Right lobe of liver (tissue), 6 donors: ENCODE measurements at regions not wholly inside any gene's neighbourhood (a gene's known extent, or its start where the extent isn't known, plus 50 kb on each side); places are given as distances from the start of the nearest gene placed in this dataset.

Experiments used
- ATAC-seq, 4 donors: fragments of 200-7000 bp; cut with Tn5 transposase; one replicate each; pipeline ENCODE4 v1.9.1; 2020; ENCODE audit warnings: mild to moderate bottlenecking in 4 of 4, moderate library complexity in 4 of 4
- DNase-seq, 3 donors: peaks; one replicate each; pipeline ENCODE4 v3.0.0-alpha.2; 2020
- H3K27ac ChIP-seq, 3 donors: fragments of 200-600 bp; one replicate each; pipeline ENCODE4 v1.8.0; 2022
- H3K27me3 ChIP-seq, 2 donors: fragments of 200-600 bp; one replicate each; pipeline ENCODE4 v1.8.0; 2022
- H3K36me3 ChIP-seq, 4 donors: fragments of 200-600 bp; sonication (generic) in 1 of 4; one replicate each; pipeline versions ENCODE4 v1.5.1 to v1.8.0; 2017 to 2022; ENCODE audit warnings: control low read depth in 1 of 4
- H3K4me1 ChIP-seq, 4 donors: fragments of 200-600 bp; sonication (generic) in 1 of 4; one replicate each; pipeline versions ENCODE4 v1.5.1 to v1.8.0; 2017 to 2022; ENCODE audit warnings: control low read depth in 1 of 4
- H3K4me3 ChIP-seq, 3 donors: fragments of 200-600 bp; one replicate each; pipeline ENCODE4 v1.8.0; 2022
- H3K9me3 ChIP-seq, 4 donors: fragments of 200-600 bp; sonication (generic) in 1 of 4; one replicate each; pipeline versions ENCODE4 v1.5.1 to v1.8.0; 2017 to 2022; ENCODE audit warnings: control low read depth in 1 of 4
- CTCF ChIP-seq, 4 donors: fragments of 200-600 bp in 3 of 4; fragments of 450-650 bp in 1 of 4; IDR thresholded peaks; one replicate each; pipeline versions ENCODE4 v1.5.1 to v1.8.0; 2016 to 2022; ENCODE audit warnings: antibody characterized with exemption in 4 of 4, mild to moderate bottlenecking in 2 of 4
- POLR2A ChIP-seq: fragments of 450-650 bp; IDR thresholded peaks from one replicate; pipeline ENCODE4 v1.6.1; 2017; ENCODE audit warnings: antibody characterized with exemption, mild to moderate bottlenecking
- WGBS: methylation state at CpG from one replicate; pipeline ENCODE4 v1.1.6; 2018; ENCODE audit warnings: low coverage, low lambda C conversion rate; ENCODE audit not compliant: insufficient coverage; ENCODE audit errors: missing lambda C conversion rate; 5-methylcytosine and 5-hydroxymethylcytosine counted together
- intact Hi-C, 2 donors: fragments of 100-400 bp; cut with DNase I; formaldehyde crosslinking; loops; one replicate each; pipeline versions ENCODE4 v1.11.2 to v1.14.1; 2022
- donor health status: DM: no; HTN: yes; CAD: no.
- donor health status: DM: no; HTN: no; CAD: no.
- donor health status: DM: no; HTN: no; CAD: no.
- donor health status: DM: no; HTN: yes; CAD: no.
- donor health status: DM: no; HTN: yes; CAD: no.

GRCh38 chr12:89087149-89087825 is 265.0 kb downstream of the DUSP6 start:
- ATAC-seq: peak; percentile 60 to 86 (median 80)

GRCh38 chr12:89085421-89085820 is 266.9 kb downstream of the DUSP6 start:
- no peaks in the 10 kb centered on the region for H3K9me3 ChIP-seq
- H3K27me3 ChIP-seq: no peaks in the 10 kb centered on the region
- intact Hi-C loops: no loop called here
- H3K4me3 ChIP-seq: no peak overlapping the region
- no peaks in the 10 kb centered on the region for H3K4me1 ChIP-seq
- no peaks in the 10 kb centered on the region for H3K36me3 ChIP-seq
- no peak overlapping the region for H3K27ac ChIP-seq
- ATAC-seq (peak in 3 of 4 donors; percentile 34 to 63 (median 52)), DNase-seq (peak in 1 of 3 donors; percentile 24)
- TF ChIP-seq CTCF (IDR thresholded peaks at IDR 0.05) (no peak), POLR2A (no peak)
- 87% methylated on average over 5 of the region's 5 CpGs for WGBS

More at GRCh38 chr12:89087149-89087825, 265.0 kb downstream of the DUSP6 start:
- Histone ChIP-seq H3K4me1 (no peaks in the 10 kb centered on the region), H3K4me3 (no peak overlapping the region), H3K27me3 (no peaks in the 10 kb centered on the region), H3K36me3 (no peaks in the 10 kb centered on the region), H3K9me3 (no peaks in the 10 kb centered on the region), H3K27ac (no peak overlapping the region)
- WGBS: 28% methylated on average over 6 of the region's 6 CpGs
- intact Hi-C loops: no loop called here
- no peak for TF ChIP-seq POLR2A
- no peak for TF ChIP-seq CTCF (IDR thresholded peaks at IDR 0.05)
- peak in 1 of 3 donors; percentile 19 for DNase-seq

- Histone ChIP-seq H3K9me3 (no peaks in the 10 kb centered on the region), H3K27me3 (no peaks in the 10 kb centered on the region), H3K27ac (no peak overlapping the region), H3K4me3 (no peak overlapping the region), H3K36me3 (no peaks in the 10 kb centered on the region), H3K4me1 (no peaks in the 10 kb centered on the region)
- ATAC-seq: no peak
- TF ChIP-seq POLR2A (no peak), CTCF (IDR thresholded peaks at IDR 0.05) (no peak)
- DNase-seq: no peak
- WGBS: 68% methylated on average over 3 of the region's 3 CpGs
- intact Hi-C loops: no loop called here
These were observed 267.6 kb downstream of the DUSP6 start for GRCh38 chr12:89084751-89085150.

GRCh38 chr12:89083491-89083890 is 268.8 kb downstream of the DUSP6 start:
- DNase-seq (no peak), ATAC-seq (no peak)
- no peaks in the 10 kb centered on the region for H3K9me3 ChIP-seq
- no peak overlapping the region for H3K4me3 ChIP-seq
- no peaks in the 10 kb centered on the region for H3K27me3 ChIP-seq
- H3K4me1 ChIP-seq: no peaks in the 10 kb centered on the region
- 52% methylated on average over 3 of the region's 3 CpGs for WGBS
- TF ChIP-seq CTCF (IDR thresholded peaks at IDR 0.05): no peak
- TF ChIP-seq POLR2A: no peak
- intact Hi-C loops: no loop called here
- no peaks in the 10 kb centered on the region for H3K36me3 ChIP-seq
- H3K27ac ChIP-seq: no peak overlapping the region
